T-helper 1 cell (primary cell): ENCODE measurements at regions not wholly inside any gene's neighbourhood (a gene's known extent, or its start where the extent isn't known, plus 50 kb on each side); places are given as distances from the start of the nearest gene placed in this dataset.

ENCODE experiments used
- DNase-seq, 5 donors: peaks; one replicate each; pipeline ENCODE4 v3.0.0-alpha.2; 2012 to 2020

- DNase-seq = no peak
These were observed 359.2 kb upstream of the DPYD start for GRCh38 chr1:98280049-98280448.

GRCh38 chr1:98278055-98278454 lies 357.2 kb upstream of the DPYD start:
- no peak for DNase-seq

DNA sequence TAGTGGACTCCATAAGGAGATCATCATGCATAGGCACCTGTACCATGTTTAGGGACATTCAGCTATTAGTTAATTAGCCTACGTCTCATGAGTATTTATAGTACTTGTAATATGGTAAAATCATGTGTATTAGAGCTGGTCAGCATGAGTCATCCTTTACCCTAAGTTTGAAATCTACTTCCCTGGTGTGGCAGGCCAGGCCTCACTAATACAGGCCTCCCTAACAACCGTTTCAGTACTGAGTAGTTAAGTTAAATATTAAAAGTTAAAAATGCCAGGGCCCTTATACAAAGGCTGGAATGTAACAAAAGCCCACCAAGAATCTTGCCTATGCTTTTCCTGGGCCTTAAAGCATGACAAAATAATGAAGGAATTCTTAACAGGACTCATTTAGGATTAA lies 356.3 kb upstream of the DPYD start:
- no peak for DNase-seq

DNA sequence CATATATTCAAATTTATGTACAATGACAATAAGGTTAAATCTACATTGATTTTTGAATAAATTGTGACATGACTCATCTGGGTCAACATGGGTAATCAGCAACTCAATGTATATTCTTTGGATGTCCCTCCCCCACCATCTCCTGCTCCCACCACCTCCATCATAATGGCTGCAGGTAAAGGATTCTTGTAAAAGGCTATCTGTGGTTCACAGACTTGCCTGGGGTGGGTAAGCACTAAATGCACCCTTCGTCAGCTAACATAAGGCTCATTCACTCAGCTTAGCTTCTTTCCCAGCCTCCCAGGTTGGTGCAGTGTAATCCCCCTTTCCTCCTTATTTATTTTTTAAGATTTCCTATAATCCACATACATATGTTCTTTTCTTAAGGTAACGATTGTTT lies 355.7 kb upstream of the DPYD start:
- no peak for DNase-seq

DNA sequence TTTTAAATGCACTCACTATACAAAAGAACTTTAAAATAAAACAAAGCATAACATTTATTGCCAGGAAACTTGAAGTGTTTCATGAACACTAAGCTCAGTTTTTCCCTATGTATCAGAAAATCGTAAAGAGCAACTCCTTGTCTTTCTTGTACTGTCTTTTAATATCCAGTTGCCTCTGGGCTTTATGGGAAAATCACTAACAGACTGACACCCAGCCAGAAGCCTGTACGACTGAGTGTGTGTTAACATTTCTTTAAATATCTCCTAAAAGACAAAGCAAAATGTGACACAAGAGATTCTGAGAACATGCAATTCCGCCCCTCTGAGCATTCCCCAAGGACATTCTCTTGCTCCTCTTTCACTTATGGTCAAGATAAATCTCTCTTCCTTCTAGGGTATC lies 347.5 kb upstream of the DPYD start:
- no peak for DNase-seq

DNA sequence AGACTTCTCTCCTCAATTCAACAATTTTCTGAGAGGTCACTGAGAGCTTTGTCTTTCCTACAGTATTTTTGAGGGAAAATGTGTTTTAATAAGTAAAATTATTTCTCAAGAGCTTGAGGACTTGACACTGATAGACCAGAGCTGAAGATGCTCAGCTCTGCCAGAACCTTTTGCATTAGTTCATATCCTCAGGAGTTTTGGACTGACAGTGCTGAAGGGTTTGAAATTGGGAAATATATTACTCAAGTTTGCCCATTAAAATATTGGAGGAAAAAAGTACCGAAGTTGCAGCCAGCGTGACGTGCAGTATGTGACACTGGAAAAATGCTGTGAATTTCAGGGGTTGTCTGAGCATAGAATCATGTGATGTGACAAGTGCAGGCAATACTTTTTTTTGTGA lies 346.6 kb upstream of the DPYD start:
- no peak for DNase-seq

GRCh38 chr1:98264727-98265126 lies 343.9 kb upstream of the DPYD start:
- DNase-seq = no peak

- no peak for DNase-seq
These were observed 340.0 kb upstream of the DPYD start for GRCh38 chr1:98260839-98261238.

DNA sequence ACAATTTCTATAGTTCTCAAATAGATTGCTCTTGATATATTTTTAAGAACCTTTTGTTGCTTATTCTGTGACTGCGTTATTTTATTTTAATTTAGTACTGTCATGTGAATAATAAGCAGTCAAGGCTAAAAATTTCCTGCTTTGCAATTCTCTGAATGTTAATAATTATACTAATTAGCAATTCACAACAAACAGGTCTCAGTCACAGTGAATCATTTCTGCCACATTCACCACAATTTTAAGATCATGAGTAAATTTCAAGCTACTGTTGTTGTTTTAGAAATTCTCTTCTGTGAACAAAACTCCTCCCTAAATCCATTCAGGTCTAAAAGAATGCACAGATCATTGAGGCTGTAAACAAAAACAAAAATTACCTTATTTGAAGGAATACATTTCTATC lies 339.6 kb upstream of the DPYD start:
- DNase-seq = no peak

DNA sequence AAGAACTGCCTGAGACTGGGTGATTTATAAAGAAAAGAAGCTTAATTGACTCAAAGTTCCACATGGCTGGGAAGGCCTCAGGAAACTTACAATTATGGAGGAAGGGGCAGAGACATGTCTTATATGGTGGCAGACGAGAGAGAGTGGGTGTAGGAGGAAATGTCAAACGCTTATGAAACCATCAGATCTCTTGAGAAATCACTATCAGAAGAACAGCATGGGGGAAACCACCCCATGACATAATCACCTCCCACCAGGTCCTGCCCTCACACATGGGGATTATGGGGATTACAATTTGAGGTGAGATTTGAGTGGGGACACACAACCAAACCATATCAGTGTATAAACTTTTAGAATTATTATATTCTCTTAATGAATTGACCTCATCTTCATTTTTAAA lies 335.9 kb upstream of the DPYD start:
- no peak for DNase-seq

DNA sequence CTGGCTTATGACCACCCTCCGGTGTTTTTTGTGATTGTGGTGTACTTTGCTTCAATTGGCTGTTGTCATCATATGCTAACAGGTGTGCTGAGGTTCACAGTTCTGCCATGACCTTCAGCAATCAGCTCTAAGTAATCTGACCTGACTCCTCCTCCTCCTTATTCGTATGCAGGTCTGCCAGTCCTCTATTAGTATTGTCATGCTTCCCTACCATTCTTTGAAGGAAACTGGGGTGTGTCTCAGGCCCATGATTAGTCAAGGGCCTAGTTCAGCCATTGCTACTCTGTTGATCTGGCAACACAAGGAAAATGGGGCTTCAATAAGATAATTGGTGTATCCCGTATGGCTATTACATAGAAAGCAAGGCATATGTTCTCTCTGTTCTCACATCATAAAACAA lies 332.3 kb upstream of the DPYD start:
- no peak for DNase-seq

GRCh38 chr1:98251497-98251896 lies 330.7 kb upstream of the DPYD start:
- no peak for DNase-seq

DNA sequence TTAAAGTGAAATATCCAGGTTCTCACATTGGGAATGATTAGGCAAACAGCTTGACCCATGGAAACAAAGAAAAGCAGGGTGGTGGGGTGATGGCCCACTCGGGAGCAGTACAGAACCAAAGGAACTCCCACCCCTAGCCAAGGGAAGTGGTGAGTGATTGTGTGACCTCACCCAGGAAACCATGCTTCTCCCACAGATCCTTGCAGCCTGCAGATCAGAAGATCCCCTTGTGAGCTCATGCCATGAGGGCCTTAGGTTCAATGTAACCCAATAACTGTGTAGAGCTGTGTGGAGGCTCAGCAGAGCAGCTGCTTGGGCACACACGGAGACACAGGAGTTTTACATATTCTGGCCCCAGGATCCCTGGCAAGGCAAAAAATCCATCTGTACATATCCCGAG lies 311.8 kb upstream of the DPYD start:
- DNase-seq = no peak

- no peak for DNase-seq
These were observed 301.9 kb upstream of the DPYD start for GRCh38 chr1:98222706-98223105.

DNA sequence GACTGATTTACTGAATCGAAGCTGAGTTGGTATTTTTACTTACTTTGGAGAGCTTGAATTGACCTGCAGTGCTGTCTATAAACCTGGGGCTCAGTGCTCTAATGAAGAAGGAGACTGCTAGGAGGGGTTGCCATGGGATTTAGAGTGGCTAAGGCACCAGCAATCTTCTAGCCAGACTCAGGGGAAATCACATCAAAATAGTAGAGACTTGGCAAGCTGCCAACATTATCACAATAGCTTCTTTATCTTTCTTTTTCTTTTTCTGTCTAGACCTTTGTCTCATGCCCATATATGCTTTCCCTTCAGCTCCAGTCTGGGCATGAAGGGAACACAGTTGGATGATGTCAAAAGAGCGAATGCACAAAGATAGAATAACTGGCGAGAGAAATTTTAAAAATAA lies 301.1 kb upstream of the DPYD start:
- DNase-seq = no peak

DNA sequence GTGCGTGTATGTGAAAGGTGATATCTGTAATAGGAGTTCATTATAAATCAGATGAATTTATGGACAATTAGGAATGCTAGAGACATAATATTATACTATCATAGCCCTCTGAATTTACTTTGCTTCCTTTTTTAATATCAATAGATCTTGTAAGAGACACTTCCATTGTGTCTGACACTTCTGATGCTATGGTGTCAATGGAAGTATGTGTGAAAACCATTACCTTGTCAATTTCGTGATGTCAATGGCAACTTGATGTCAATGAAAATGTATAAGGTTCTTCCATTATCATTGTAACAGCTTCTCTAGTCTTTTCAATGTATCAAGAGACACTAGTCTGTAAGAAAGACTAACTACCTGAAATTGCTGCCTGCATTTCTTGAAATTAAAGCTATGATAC lies 296.8 kb upstream of the DPYD start:
- DNase-seq = no peak

DNA sequence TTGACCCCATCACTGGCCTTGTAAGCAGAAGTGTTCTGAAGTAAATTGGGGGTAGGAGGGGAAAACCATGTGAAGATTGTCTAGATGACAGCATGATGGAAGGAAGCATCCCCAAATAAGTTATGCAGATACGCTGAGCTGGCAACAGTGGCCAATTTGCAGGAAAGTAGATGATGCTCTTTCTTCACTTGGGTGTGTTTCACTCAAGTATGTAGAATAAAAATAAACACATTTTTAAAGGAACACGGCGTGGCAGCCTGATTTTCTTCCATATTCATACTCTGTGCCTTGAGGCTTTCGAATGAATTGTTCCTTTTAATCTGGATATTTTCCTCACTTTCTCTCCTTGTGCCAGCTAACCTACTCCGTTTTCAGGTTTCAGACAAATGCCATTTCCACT lies 295.5 kb upstream of the DPYD start:
- DNase-seq = no peak

GRCh38 chr1:98211271-98211845 lies 290.5 kb upstream of the DPYD start:
- no peak for DNase-seq

DNA sequence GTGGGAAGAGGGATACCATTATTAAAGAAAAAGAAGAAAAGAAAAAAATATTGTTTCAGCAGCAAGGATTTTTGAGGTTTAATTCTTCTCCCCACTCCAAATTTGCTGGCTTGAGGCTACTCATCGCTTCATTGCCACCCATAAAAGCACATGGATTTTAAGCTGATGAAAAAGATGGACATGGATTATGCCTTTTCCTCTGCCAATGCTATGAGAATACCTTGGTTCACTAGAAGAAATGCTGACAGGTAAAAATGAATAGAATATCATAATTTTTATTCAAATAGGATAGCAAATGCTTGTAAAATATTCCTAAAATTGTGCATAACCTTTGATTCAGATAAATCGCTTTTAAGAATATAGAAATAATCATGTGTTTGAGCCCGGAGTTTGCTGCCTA lies 289.7 kb upstream of the DPYD start:
- DNase-seq = no peak

DNA sequence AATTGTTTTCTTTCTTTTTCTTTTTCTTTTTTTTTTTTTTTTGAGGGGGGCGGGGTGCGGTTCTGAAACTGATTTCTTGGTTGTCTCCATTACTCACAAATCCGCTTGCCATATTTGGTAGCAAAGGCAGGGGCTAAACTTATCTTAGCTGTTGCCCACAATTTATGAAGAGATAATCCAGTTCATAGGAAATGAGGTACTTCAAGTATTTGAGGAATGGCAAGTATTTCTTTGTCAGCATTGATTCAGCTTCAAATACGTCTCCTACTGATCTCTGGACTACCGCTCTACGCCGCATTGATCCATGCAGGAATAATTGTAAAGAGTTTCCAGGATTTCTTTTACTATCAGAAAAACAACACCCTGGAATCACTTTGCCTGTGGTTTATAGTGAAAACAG lies 289.2 kb upstream of the DPYD start:
- no peak for DNase-seq

DNA sequence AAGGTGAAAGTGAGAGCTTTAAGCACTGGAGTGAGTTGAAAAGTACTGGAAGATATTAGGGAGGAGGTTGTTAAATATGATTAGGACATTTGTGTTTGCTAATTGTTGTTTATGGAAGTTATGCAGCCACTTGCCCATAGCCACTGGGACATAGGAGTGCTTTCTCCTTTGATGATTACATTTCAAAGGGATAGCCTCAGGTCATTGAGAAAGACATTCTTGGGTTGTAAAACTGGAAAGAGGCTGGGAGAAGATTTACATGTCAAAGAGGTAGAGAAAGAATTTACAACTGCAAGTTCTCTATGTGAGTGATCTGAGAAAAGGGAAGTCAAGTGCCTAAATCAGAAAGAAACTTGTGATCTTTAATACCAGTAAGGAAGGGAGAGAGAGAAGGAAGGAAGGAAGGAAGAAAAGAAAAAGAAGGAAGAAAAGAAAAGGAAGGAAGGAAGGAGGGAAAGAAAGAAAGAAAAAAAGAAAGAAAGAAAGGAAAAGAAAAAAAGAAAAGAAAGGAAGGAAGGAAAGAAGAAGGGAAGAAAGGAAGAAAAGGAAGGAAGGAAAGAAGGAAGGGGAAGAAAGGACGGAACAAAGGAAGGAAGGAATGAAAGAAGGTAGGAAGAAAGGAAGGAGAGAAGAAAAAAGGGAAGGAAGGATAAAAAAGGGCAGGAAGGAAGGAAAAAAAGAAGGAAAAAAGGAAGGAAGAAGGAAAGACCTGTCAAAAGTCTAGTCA lies 284.6 kb upstream of the DPYD start:
- no peak for DNase-seq

DNA sequence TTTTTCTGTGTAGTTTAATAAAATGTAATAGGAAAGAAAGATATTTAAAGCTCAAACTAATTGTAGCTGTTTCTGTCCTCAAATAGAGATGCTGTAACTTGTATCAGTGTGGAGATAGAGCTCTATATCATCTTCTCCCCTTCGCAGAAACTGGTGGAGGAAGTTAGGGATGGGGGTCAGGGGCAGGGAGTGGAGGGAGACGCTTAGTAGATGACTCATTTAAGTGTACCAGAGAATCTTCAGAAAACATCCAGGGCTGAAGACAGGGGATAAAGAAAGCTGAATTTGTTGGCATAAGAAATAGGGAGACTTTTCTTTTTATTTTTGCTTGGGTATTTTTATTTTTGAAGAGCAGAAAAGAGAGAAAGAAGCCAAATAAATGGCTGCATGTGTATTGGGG lies 282.6 kb upstream of the DPYD start:
- DNase-seq = no peak

GRCh38 chr1:98201666-98202081 lies 280.8 kb upstream of the DPYD start:
- DNase-seq = no peak

DNA sequence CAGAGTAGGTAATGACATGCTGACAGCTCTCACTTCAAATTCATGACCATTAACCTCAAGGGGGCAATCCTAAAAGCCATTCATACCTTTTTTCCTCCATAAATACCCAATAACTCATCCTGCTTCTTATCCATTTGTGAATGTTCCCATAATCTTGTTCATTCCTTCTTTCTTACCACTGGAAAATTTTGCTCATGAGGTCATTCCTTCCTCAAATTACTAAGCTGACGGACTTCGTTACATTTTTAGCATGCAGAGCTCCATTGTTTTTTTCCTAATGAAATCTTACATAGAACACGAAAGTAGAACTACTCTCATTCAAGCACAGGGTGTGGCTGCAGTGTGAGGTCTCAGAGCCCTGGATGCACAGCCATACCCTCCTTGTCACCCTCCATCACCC lies 276.5 kb upstream of the DPYD start:
- DNase-seq = no peak

- DNase-seq = no peak
These were observed 275.2 kb upstream of the DPYD start for GRCh38 chr1:98196012-98196411.
